GM20000 (cell line): ENCODE measurements at regions not wholly inside any gene's neighbourhood (a gene's known extent, or its start where the extent isn't known, plus 50 kb on each side); places are given as distances from the start of the nearest gene placed in this dataset.
"Not testable (repeated sequence)": the region's sequence is repeated elsewhere in the genome, so short reads cannot be mapped to it uniquely, and the experiment has no call there.

Experiments used
- DNase-seq: peaks from one replicate; pipeline ENCODE4 v3.0.0; 2012; ENCODE audit warnings: low spot score
- TF ChIP-seq, protein P1 (sequence below): IDR thresholded peaks from 2 replicates; pipeline ENCODE4 v1.5.1; 2012; ENCODE audit warnings: mild to moderate bottlenecking, control low read depth; ENCODE audit errors: extremely low read depth, missing control alignments

DNA sequence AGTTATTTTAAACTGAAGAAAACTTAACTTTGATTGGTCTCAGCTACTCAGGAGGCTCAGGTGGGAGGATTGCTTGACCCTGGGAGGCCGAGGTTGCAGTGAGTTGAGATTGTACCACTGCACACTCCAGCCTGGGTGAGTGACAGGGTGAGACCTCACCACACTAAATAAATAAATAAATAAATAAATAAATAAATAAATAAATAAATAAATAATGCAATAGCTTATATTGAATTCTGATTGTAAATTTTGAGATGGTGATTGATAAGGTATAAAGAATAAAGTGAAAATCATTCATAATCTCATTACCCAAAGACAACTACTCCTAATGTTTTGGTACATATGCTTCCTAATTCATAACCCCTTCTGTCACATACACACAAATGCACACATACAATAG, 58.1 kb downstream of the TUBA3C start:
- DNase-seq: no peak
- TF ChIP-seq, protein P1, sequence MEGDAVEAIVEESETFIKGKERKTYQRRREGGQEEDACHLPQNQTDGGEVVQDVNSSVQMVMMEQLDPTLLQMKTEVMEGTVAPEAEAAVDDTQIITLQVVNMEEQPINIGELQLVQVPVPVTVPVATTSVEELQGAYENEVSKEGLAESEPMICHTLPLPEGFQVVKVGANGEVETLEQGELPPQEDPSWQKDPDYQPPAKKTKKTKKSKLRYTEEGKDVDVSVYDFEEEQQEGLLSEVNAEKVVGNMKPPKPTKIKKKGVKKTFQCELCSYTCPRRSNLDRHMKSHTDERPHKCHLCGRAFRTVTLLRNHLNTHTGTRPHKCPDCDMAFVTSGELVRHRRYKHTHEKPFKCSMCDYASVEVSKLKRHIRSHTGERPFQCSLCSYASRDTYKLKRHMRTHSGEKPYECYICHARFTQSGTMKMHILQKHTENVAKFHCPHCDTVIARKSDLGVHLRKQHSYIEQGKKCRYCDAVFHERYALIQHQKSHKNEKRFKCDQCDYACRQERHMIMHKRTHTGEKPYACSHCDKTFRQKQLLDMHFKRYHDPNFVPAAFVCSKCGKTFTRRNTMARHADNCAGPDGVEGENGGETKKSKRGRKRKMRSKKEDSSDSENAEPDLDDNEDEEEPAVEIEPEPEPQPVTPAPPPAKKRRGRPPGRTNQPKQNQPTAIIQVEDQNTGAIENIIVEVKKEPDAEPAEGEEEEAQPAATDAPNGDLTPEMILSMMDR: no peak

DNA sequence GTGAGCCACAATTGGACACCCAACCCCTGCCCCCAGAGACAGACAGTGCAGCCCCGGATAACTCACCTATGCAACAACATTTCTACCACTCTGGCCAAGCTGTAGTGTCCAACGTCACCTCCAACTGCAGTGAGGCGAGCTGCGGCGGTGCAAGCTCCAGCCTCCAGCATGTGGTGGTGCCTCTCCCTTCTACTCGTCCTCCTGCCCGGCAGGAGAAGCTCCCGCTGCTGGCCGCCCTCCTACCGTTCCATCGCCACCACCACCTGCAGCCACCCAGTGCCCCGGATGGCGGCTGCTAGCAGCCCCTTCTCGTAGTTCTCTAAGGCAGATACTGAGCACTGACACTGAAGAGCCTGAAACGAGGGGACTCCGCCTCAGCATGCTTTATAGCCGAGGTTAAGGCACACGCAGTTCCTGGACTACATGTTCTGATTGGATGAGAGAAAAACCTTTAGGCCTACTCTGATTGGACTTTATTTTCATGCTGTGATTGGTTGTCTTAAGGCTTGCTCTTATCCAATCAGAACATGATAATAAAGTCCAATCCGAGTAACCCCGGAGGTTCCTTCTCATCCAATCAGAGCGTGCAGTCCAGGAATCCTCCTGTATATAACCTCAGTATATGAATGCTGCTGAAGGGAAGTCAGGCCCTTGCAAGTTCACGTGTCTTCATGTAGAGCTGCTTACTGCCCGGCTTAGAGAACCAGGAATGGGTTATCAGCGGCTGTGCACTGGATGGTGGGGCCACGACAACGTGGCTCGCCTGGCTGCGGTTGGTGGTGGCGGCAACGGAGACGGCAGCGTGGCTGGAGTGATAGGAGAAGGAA, 63.5 kb downstream of the TUBA3C start:
- TF ChIP-seq, protein P1: no peak
- DNase-seq: no peak

DNA sequence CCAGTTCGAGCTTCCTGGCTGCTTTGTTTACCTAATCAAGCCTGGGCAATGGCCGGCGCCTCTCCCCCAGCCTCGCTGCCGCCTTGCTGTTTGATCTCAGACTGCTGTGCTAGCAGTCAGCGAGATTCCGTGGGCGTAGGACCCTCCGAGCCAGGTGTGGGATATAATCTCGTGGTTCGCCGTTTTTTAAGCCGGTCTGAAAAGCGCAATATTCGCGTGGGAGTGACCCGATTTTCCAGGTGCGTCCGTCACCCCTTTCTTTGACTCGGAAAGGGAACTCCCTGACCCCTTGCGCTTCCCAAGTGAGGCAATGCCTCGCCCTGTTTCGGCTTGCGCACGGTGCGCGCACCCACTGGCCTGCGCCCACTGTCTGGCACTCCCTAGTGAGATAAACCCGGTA, 72.4 kb downstream of the TUBA3C start:
- not testable (repeated sequence) for DNase-seq

DNA sequence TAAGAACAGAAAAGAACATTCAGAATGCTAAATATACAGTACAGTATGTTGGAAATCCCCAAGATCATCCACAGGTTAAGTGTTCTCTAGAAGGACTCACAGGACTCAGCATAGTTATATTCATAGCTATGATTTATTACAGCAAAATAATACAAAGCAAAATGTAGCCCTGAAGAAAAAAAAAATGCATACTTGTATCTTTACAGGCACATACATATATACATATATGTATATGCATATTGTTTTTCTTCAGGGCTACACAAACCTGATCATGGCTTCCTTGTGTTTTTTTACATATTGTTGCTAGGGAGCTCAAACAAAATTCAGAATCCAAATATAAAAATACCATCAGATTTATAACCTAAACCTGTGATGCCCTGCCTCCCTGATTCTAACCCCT, 78.5 kb downstream of the TUBA3C start:
- no peak for DNase-seq
- TF ChIP-seq, protein P1: no peak

DNA sequence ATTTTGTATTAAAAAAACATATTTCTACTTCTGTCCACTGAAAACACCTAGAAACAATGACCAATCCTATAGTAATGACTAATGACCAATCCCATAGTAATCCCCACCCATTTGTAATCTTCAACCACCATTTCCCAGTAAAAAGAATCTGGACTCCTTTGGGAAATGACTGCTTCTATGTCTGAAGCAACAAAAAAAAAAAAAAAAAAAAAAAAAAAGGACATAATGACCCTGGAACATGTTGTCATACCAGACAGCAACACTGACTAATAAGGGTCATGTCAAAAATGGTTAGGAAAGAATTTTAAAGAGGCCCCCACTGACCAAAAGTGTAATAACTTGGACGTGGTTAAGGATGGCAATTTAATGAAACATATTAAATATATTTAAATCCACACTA, 88.3 kb downstream of the TUBA3C start:
- TF ChIP-seq, protein P1: no peak
- DNase-seq: no peak

DNA sequence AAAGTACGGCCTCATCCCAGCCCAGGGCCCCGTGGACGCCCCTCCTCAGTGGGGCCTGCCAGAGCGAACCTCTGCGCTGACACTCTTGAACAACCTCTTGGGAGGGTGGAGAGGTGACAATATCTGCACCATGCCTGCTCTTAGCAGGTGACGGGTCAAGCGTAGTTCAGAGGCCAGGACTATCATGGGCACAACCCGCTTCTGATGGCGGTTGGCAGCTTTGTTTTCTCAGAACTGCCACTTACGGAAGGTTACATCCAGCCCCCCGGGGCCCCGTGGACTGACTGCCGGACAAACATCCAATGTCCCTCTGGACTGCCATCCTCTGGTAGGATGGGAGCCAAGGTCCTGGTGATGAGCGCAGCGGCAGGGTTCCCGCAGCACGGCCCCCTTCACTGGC, 91.1 kb downstream of the TUBA3C start:
- TF ChIP-seq, protein P1: no peak
- DNase-seq: no peak

DNA sequence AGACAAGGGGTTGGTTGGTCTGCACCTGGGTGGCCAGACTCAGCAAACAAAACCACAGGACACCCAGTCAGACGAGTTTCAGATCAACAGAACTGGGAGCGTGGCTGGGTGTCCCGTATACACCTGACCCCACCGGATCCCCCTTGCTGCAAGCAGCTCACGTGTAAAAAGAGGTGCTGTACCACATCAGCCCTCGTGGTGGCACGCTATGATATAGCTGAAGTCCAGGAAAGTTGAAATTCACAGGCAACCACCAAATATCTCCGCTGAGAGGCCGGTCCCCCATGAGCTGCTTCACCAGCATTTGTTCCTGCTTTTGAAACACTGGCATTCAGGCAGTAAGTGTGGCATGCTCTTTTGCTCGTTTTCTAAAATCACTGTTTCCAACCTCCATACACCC, 92.3 kb downstream of the TUBA3C start:
- no peak for DNase-seq
- TF ChIP-seq, protein P1: no peak

DNA sequence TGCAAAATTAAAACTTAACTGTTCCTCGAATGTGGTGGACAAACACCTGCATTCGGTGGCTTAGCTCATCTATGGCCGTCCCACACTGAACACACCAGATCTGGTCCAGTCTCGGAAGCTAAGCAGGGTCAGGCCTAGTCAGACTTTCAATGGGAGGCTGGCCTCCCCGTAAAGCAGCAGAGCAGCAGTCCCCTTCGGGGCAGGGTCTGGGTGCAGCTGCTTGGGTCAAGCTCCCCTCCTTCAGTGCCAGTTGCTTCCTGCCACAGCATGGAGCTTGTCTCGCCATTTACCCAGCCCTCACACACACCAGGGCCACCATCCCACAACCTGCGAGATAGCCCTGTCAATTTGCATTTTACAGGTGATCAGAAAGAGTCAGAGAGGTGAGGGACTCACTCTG, 93.2 kb downstream of the TUBA3C start:
- no peak for DNase-seq
- TF ChIP-seq, protein P1: no peak
